B cell (primary cell): ENCODE measurements at regions not wholly inside any gene's neighbourhood (a gene's known extent, or its start where the extent isn't known, plus 50 kb on each side); places are given as distances from the start of the nearest gene placed in this dataset.

Experiments
- ATAC-seq: fragments of 200-7000 bp; cut with Tn5 transposase; one replicate; pipeline ENCODE4 v1.10.0; 2021; ENCODE audit warnings: low read depth, mild to moderate bottlenecking, moderate number of reproducible peaks, moderate library complexity
- CTCF ChIA-PET: fragments of 350-600 bp; sonication (Branson Sonifier 250); formaldehyde crosslinking; loops from one replicate; lab custom pipeline; 2021; ENCODE audit warnings: antibody characterized with exemption, inconsistent platforms; lab: Charles Lee
- POLR2A ChIA-PET: fragments of 350-600 bp; sonication (Branson Sonifier 250); formaldehyde crosslinking; loops from one replicate; lab custom pipeline; 2021; ENCODE audit warnings: antibody characterized with exemption; lab: Charles Lee
- DNase-seq: peaks from one replicate; pipeline ENCODE4 v3.0.0; 2013
- H2AFZ ChIP-seq: 2 replicates; pipeline ENCODE4 v1.6.1; 2012; ENCODE audit warnings: mild to moderate bottlenecking, low read depth, low read length; ENCODE audit not compliant: insufficient read depth, poor library complexity, severe bottlenecking
- H3K27ac ChIP-seq, 2 donors: 1 replicate in 1 of 2; 2 replicates in 1 of 2; pipeline ENCODE4 v1.5.1; 2012 to 2013; ENCODE audit warnings: low read length in 2 of 2, mild to moderate bottlenecking in 2 of 2, moderate library complexity in 1 of 2
- H3K27me3 ChIP-seq, 4 experiments: fragments of 200-600 bp in 1 of 4; sonication (generic) in 1 of 4; replicated peaks in 1 of 4; 1 replicate in 2 of 4; 2 replicates in 2 of 4; pipeline versions ENCODE4 v1.6.1 to v1.7.0; 2013 to 2016; ENCODE audit warnings: low read length in 3 of 4, mild to moderate bottlenecking in 2 of 4, mixed read lengths in 1 of 4, moderate library complexity in 1 of 4; ENCODE audit not compliant: insufficient read depth in 4 of 4, control insufficient read depth in 3 of 4; ENCODE audit errors: control extremely low read depth in 1 of 4
- H3K36me3 ChIP-seq, 2 experiments: replicated peaks in 1 of 2; 1 replicate in 1 of 2; 2 replicates in 1 of 2; pipeline versions ENCODE4 v1.6.1 to v1.7.1; 2013; ENCODE audit warnings: low read length in 1 of 2; ENCODE audit not compliant: insufficient read depth in 2 of 2, control insufficient read depth in 1 of 2; ENCODE audit errors: control extremely low read depth in 1 of 2, extremely low read depth in 1 of 2
- H3K4me1 ChIP-seq, 2 donors: fragments of 200-600 bp in 1 of 2; sonication (generic) in 1 of 2; 1 replicate in 1 of 2; 2 replicates in 1 of 2; pipeline versions ENCODE4 v1.5.1 to v1.6.1; 2013 to 2017; ENCODE audit warnings: low read length in 2 of 2; ENCODE audit not compliant: control insufficient read depth in 2 of 2, insufficient read depth in 2 of 2
- H3K4me2 ChIP-seq: replicated peaks from 2 replicates; pipeline ENCODE3; 2012; ENCODE audit warnings: mild to moderate bottlenecking, low read depth, low read length; ENCODE audit not compliant: poor library complexity, severe bottlenecking
- H3K4me3 ChIP-seq, 5 experiments: fragments of 200-600 bp in 1 of 5; sonication (generic) in 1 of 5; 1 replicate in 3 of 5; 2 replicates in 2 of 5; pipeline versions ENCODE4 v1.5.1 to v1.7.0; 2011 to 2016; ENCODE audit warnings: low read length in 4 of 5, mild to moderate bottlenecking in 4 of 5, low read depth in 2 of 5, control low read depth in 1 of 5, moderate library complexity in 1 of 5; ENCODE audit not compliant: insufficient read depth in 1 of 5; ENCODE audit errors: control extremely low read depth in 1 of 5, extremely low read depth in 1 of 5
- H3K79me2 ChIP-seq: fragments of 200-600 bp; sonication (generic); one replicate; pipeline ENCODE4 v1.6.0; 2016; ENCODE audit warnings: low read length; ENCODE audit not compliant: control insufficient read depth, insufficient read depth
- H3K9ac ChIP-seq: fragments of 200-600 bp; sonication (generic); 2 replicates; pipeline ENCODE4 v1.6.1; 2017; ENCODE audit warnings: mild to moderate bottlenecking, low read length, moderate library complexity
- H3K9me3 ChIP-seq, 3 donors: one replicate each; pipeline versions ENCODE4 v1.6.1 to v1.7.1; 2013; ENCODE audit warnings: low read length in 2 of 3; ENCODE audit not compliant: control insufficient read depth in 2 of 3, insufficient read depth in 1 of 3; ENCODE audit errors: control extremely low read depth in 1 of 3
- H4K20me1 ChIP-seq: 2 replicates; pipeline ENCODE4 v1.6.0; 2012; ENCODE audit warnings: mild to moderate bottlenecking, low read length; ENCODE audit not compliant: insufficient read depth, control insufficient read depth, poor library complexity, severe bottlenecking
- H3K27ac Mint-ChIP-seq: one replicate; pipeline ENCODE4 v1.8.0; 2021; ENCODE audit warnings: mixed read lengths
- H3K27me3 Mint-ChIP-seq: one replicate; pipeline ENCODE4 v1.8.0; 2021; ENCODE audit warnings: mixed read lengths
- H3K4me1 Mint-ChIP-seq: one replicate; pipeline ENCODE4 v1.8.0; 2021; ENCODE audit warnings: mixed read lengths
- H3K4me3 Mint-ChIP-seq: one replicate; pipeline ENCODE4 v1.8.0; 2021; ENCODE audit warnings: mixed read lengths
- H3K9me3 Mint-ChIP-seq: one replicate; pipeline ENCODE4 v1.8.0; 2022; ENCODE audit warnings: mixed read lengths; ENCODE audit not compliant: insufficient read depth
- EZH2 ChIP-seq: IDR thresholded peaks from 2 replicates; pipeline ENCODE4 v1.6.1; 2012; ENCODE audit warnings: borderline replicate concordance, low read depth, mild to moderate bottlenecking, moderate library complexity, low read length; ENCODE audit not compliant: insufficient read depth, poor library complexity, severe bottlenecking
- WGBS: methylation state at CpG from one replicate; pipeline ENCODE4 v1.1.5; 2013; ENCODE audit warnings: missing lambda C conversion rate; ENCODE audit not compliant: insufficient coverage; 5-methylcytosine and 5-hydroxymethylcytosine counted together
- intact Hi-C: fragments of 100-400 bp; cut with micrococcal nuclease; formaldehyde crosslinking; loops from one replicate; pipeline ENCODE4 v1.10.0; 2022
- TF ChIP-seq, protein P1 (sequence below): fragments of 200-600 bp; IDR thresholded peaks from one replicate; pipeline ENCODE4 v1.8.0; 2022; ENCODE audit warnings: antibody characterized with exemption, mild to moderate bottlenecking

DNA sequence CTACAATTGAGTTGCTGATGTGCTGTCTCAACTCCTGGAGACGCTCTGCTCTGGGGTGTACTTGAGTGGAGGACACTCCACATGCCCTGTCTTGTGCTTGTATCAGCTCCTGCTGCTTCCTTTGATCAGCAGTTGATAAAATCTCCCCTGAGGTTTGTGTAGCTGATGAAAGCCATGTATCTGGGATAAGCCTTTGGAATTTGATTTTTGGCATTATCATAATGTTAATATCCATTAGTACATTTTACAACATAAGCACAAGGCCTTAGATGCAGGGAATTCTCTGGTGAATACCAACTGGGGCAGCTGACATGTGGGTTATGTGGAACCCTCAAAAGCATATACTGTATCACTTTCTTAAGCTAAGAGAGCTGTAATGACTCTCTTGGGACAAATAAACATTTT lies 222.7 kb upstream of the ITGA4 start:
- Mint-ChIP-seq H3K4me3 (no peak overlapping the region), H3K9me3 (no peaks in the 10 kb centered on the region), H3K27ac (no peak overlapping the region), H3K4me1 (peaks cover 19% of the 10 kb centered on the region), H3K27me3 (no peaks in the 10 kb centered on the region)
- no peak for ATAC-seq
- H3K79me2 ChIP-seq, result no peaks in the 10 kb centered on the region
- no peaks in the 10 kb centered on the region for H3K27me3 ChIP-seq
- no peak for DNase-seq
- no peaks in the 10 kb centered on the region for H3K36me3 ChIP-seq
- H3K4me1 ChIP-seq, result peaks cover 6 to 7% of the 10 kb centered on the region in 2 donors
- no CpG with 5 or more reads among the region's 1 CpG for WGBS
- no peak overlapping the region for H2AFZ ChIP-seq
- H4K20me1 ChIP-seq, result no peaks in the 10 kb centered on the region
- H3K9me3 ChIP-seq, result no peaks in the 10 kb centered on the region
- H3K4me3 ChIP-seq, result no peak overlapping the region
- CTCF ChIA-PET, result interaction anchor here (1.3 kb wide), 1 partner anchor 130 kb away, joined by 5 read pairs; no protein-coding TSS in a partner anchor
- TF ChIP-seq EZH2, result no peak
- TF ChIP-seq, protein P1, sequence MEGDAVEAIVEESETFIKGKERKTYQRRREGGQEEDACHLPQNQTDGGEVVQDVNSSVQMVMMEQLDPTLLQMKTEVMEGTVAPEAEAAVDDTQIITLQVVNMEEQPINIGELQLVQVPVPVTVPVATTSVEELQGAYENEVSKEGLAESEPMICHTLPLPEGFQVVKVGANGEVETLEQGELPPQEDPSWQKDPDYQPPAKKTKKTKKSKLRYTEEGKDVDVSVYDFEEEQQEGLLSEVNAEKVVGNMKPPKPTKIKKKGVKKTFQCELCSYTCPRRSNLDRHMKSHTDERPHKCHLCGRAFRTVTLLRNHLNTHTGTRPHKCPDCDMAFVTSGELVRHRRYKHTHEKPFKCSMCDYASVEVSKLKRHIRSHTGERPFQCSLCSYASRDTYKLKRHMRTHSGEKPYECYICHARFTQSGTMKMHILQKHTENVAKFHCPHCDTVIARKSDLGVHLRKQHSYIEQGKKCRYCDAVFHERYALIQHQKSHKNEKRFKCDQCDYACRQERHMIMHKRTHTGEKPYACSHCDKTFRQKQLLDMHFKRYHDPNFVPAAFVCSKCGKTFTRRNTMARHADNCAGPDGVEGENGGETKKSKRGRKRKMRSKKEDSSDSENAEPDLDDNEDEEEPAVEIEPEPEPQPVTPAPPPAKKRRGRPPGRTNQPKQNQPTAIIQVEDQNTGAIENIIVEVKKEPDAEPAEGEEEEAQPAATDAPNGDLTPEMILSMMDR, result no peak
- H3K9ac ChIP-seq, result no peak overlapping the region
- POLR2A ChIA-PET, result no interaction called here
- H3K27ac ChIP-seq, result no peak overlapping the region
- intact Hi-C loops, result no loop called here
- H3K4me2 ChIP-seq, result no peak overlapping the region

- no CpG with 5 or more reads among the region's 1 CpG for WGBS
- peaks cover 19% of the 10 kb centered on the region for H3K4me1 Mint-ChIP-seq
Measured at GRCh38 chr2:181235011-181235410, 222.2 kb upstream of the ITGA4 start.

More at GRCh38 chr2:181235011-181235410, 222.2 kb upstream of the ITGA4 start:
- ATAC-seq (no peak), DNase-seq (no peak)
- Mint-ChIP-seq H3K9me3 (no peaks in the 10 kb centered on the region), H3K4me3 (no peak overlapping the region), H3K27ac (no peak overlapping the region), H3K27me3 (no peaks in the 10 kb centered on the region)
- intact Hi-C loops, result no loop called here
- Histone ChIP-seq H3K27me3 (no peaks in the 10 kb centered on the region), H3K4me3 (no peak overlapping the region), H3K4me2 (no peak overlapping the region), H4K20me1 (no peaks in the 10 kb centered on the region), H3K4me1 (peaks cover 6 to 7% of the 10 kb centered on the region in 2 donors), H3K79me2 (no peaks in the 10 kb centered on the region), H3K27ac (no peak overlapping the region), H3K9ac (no peak overlapping the region), H2AFZ (no peak overlapping the region), H3K9me3 (no peaks in the 10 kb centered on the region), H3K36me3 (no peaks in the 10 kb centered on the region)
- ChIA-PET POLR2A (no interaction called here), CTCF (no interaction called here)
- no peak for TF ChIP-seq EZH2
- TF ChIP-seq, protein P1, result no peak
